ENCODE measurements at regions not wholly inside any gene's neighbourhood (a gene's known extent, or its start where the extent isn't known, plus 50 kb on each side); places are given as distances from the start of the nearest gene placed in this dataset.
A peak's percentile ranks its signal among the peaks of the same experiment; 100 is the strongest.

GRCh38 chr5:169458221-169458620 is 125.4 kb upstream of the SPDL1 start:
- no peak overlapping the region for H3K4me3 ChIP-seq (ENCODE audit: low read depth, low read length)
- no peak for TF ChIP-seq CTCF (IDR thresholded peaks at IDR 0.05; ENCODE audit: control insufficient read depth, extremely low read depth, insufficient read depth)
- no peak for DNase-seq (ENCODE audit: low read depth)

GRCh38 chr5:169450464-169450863 is 133.1 kb upstream of the SPDL1 start:
- H3K4me3 ChIP-seq (ENCODE audit: low read depth, low read length), result no peak overlapping the region
- no peak for TF ChIP-seq CTCF (IDR thresholded peaks at IDR 0.05; ENCODE audit: control insufficient read depth, extremely low read depth, insufficient read depth)
- DNase-seq (ENCODE audit: low read depth), result no peak

- no peak overlapping the region for H3K4me3 ChIP-seq (ENCODE audit: low read depth, low read length)
- DNase-seq (ENCODE audit: low read depth), result no peak
- TF ChIP-seq CTCF (IDR thresholded peaks at IDR 0.05; ENCODE audit: control insufficient read depth, extremely low read depth, insufficient read depth), result no peak
Measured at GRCh38 chr5:169448826-169449225, 134.7 kb upstream of the SPDL1 start.

GRCh38 chr5:169445191-169445590 is 138.4 kb upstream of the SPDL1 start:
- no peak overlapping the region for H3K4me3 ChIP-seq (ENCODE audit: low read depth, low read length)
- TF ChIP-seq CTCF (IDR thresholded peaks at IDR 0.05; ENCODE audit: control insufficient read depth, extremely low read depth, insufficient read depth), result no peak
- DNase-seq (ENCODE audit: low read depth), result no peak

GRCh38 chr5:169442913-169443784 is 140.4 kb upstream of the SPDL1 start:
- DNase-seq (ENCODE audit: low read depth), result no peak

GRCh38 chr5:169442403-169442874 is 141.1 kb upstream of the SPDL1 start:
- no peak overlapping the region for H3K4me3 ChIP-seq (ENCODE audit: low read depth, low read length)
- peak; percentile 50 for DNase-seq (ENCODE audit: low read depth)
- no peak for TF ChIP-seq CTCF (IDR thresholded peaks at IDR 0.05; ENCODE audit: control insufficient read depth, extremely low read depth, insufficient read depth)

More at GRCh38 chr5:169442913-169443784, 140.4 kb upstream of the SPDL1 start:
- no peak overlapping the region for H3K4me3 ChIP-seq (ENCODE audit: low read depth, low read length)
- TF ChIP-seq CTCF (IDR thresholded peaks at IDR 0.05; ENCODE audit: control insufficient read depth, extremely low read depth, insufficient read depth), result no peak

Data from LNCaP clone FGC (cell line).